Dedifferentiated amniotic fluid mesenchymal stem cell (primary cell): ENCODE measurements at regions not wholly inside any gene's neighbourhood (a gene's known extent, or its start where the extent isn't known, plus 50 kb on each side); places are given as distances from the start of the nearest gene placed in this dataset.
"Not testable (repeated sequence)": the region's sequence is repeated elsewhere in the genome, so short reads cannot be mapped to it uniquely, and the experiment has no call there.

Source experiments
- DNase-seq: peaks from one replicate; pipeline ENCODE4 v3.0.0-alpha.2; 2016; ENCODE audit errors: extremely low spot score

GRCh38 chr14:84273181-84273580 lies 1256.8 kb upstream of the FLRT2 start:
- no peak for DNase-seq

- no peak for DNase-seq
These were observed 1247.3 kb upstream of the FLRT2 start for GRCh38 chr14:84282618-84283017.

GRCh38 chr14:84288781-84289180 lies 1241.2 kb upstream of the FLRT2 start:
- no peak for DNase-seq

GRCh38 chr14:84298663-84299195 lies 1231.2 kb upstream of the FLRT2 start:
- no peak for DNase-seq

- DNase-seq: no peak
These were observed 1226.8 kb upstream of the FLRT2 start for GRCh38 chr14:84303140-84303539.

- no peak for DNase-seq
These were observed 1217.4 kb upstream of the FLRT2 start for GRCh38 chr14:84312551-84312950.

GRCh38 chr14:84323450-84323849 lies 1206.5 kb upstream of the FLRT2 start:
- DNase-seq: no peak

- DNase-seq: peak; percentile 42
These were observed 1206.0 kb upstream of the FLRT2 start for GRCh38 chr14:84323978-84324377.

- no peak for DNase-seq
These were observed 1193.5 kb upstream of the FLRT2 start for GRCh38 chr14:84336433-84336832.

- peak; percentile 51 for DNase-seq
These were observed 1189.0 kb upstream of the FLRT2 start for GRCh38 chr14:84340938-84341337.

GRCh38 chr14:84341867-84342266 lies 1188.1 kb upstream of the FLRT2 start:
- DNase-seq: not testable (repeated sequence)

- no peak for DNase-seq
These were observed 1186.3 kb upstream of the FLRT2 start for GRCh38 chr14:84343656-84344055.

- no peak for DNase-seq
These were observed 1178.3 kb upstream of the FLRT2 start for GRCh38 chr14:84351646-84352045.

- no peak for DNase-seq
These were observed 1168.5 kb upstream of the FLRT2 start for GRCh38 chr14:84361476-84361875.

GRCh38 chr14:84375235-84375634 lies 1154.7 kb upstream of the FLRT2 start:
- DNase-seq: no peak

GRCh38 chr14:84390010-84390409 lies 1139.9 kb upstream of the FLRT2 start:
- peak; percentile 35 for DNase-seq

- DNase-seq: no peak
These were observed 1132.3 kb upstream of the FLRT2 start for GRCh38 chr14:84397631-84398030.

GRCh38 chr14:84399296-84399910 lies 1130.5 kb upstream of the FLRT2 start:
- DNase-seq: no peak

- DNase-seq: no peak
These were observed 1128.3 kb upstream of the FLRT2 start for GRCh38 chr14:84401631-84402030.

GRCh38 chr14:84403585-84403984 lies 1126.4 kb upstream of the FLRT2 start:
- DNase-seq: no peak

- no peak for DNase-seq
These were observed 1125.7 kb upstream of the FLRT2 start for GRCh38 chr14:84404246-84404645.

- DNase-seq: no peak
These were observed 1120.5 kb upstream of the FLRT2 start for GRCh38 chr14:84409435-84409834.

- DNase-seq: no peak
These were observed 1119.6 kb upstream of the FLRT2 start for GRCh38 chr14:84410344-84410743.

GRCh38 chr14:84420221-84420620 lies 1109.7 kb upstream of the FLRT2 start:
- no peak for DNase-seq
